ENCODE measurements at regions not wholly inside any gene's neighbourhood (a gene's known extent, or its start where the extent isn't known, plus 50 kb on each side); places are given as distances from the start of the nearest gene placed in this dataset.
A peak's percentile ranks its signal among the peaks of the same experiment; 100 is the strongest.
"Not testable (repeated sequence)": the region's sequence is repeated elsewhere in the genome, so short reads cannot be mapped to it uniquely, and the experiment has no call there.

DNA sequence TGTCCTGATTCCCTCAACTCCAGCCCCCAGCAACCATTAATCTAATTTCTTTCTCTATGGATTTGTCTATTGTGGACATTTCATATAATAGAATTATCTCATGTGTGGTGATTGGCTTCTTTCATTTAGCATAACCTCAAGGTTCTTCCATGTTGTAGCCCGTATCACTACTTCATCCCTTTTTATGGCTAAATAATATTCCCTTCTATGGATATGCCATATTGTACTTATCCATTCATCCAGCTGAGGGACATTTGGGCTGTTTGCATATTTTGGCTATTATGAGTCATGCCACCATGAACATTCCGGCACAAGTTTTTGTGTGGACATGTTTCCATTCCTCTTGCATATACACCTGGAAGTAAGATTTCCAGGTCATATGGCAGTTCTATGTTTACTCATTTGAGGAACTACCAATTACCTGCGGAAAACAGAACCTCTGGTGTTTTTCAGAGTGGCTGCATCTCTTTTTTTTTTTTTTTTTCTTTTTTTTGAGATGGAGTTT is 108.7 kb upstream of the MAP1LC3B2 start:
- DNase-seq (no peak), ATAC-seq (no peak)
- Histone ChIP-seq H3K9me3 (no peaks in the 10 kb centered on the region), H3K4me3 (no peak overlapping the region), H3K27me3 (no peaks in the 10 kb centered on the region), H3K4me1 (peaks cover 0 to 3% of the 10 kb centered on the region in 2 donors), H3K27ac (no peak overlapping the region), H3K36me3 (no peaks in the 10 kb centered on the region)
- TF ChIP-seq, protein P1, sequence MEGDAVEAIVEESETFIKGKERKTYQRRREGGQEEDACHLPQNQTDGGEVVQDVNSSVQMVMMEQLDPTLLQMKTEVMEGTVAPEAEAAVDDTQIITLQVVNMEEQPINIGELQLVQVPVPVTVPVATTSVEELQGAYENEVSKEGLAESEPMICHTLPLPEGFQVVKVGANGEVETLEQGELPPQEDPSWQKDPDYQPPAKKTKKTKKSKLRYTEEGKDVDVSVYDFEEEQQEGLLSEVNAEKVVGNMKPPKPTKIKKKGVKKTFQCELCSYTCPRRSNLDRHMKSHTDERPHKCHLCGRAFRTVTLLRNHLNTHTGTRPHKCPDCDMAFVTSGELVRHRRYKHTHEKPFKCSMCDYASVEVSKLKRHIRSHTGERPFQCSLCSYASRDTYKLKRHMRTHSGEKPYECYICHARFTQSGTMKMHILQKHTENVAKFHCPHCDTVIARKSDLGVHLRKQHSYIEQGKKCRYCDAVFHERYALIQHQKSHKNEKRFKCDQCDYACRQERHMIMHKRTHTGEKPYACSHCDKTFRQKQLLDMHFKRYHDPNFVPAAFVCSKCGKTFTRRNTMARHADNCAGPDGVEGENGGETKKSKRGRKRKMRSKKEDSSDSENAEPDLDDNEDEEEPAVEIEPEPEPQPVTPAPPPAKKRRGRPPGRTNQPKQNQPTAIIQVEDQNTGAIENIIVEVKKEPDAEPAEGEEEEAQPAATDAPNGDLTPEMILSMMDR (IDR thresholded peaks at IDR 0.05) = no peak
- intact Hi-C loops (cut with DNase I) = no loop called here

DNA sequence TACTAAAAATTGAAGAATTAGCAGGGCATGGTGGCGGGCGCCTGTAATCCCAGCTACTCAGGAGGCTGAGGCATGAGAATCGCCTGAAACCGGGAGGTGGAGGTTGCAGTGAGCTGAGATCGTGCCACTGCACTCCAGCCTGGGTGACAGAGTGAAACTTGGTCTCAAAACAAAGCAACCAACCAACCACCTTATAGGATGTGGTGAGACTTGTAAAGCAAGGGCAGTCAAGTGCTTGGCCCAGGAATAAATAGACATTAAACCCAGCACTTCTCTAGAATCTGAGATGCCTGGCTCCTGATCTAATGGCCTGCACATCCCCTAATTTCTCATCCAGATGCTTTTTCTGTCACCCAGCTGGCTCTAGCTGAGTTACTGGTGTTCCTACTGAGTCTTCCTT is 106.2 kb upstream of the MAP1LC3B2 start:
- H3K27me3 ChIP-seq; H3K4me1 ChIP-seq; DNase-seq; H3K9me3 ChIP-seq; H3K4me3 ChIP-seq; H3K36me3 ChIP-seq; ATAC-seq; intact Hi-C loops (cut with DNase I); H3K27ac ChIP-seq: not testable (repeated sequence)

DNA sequence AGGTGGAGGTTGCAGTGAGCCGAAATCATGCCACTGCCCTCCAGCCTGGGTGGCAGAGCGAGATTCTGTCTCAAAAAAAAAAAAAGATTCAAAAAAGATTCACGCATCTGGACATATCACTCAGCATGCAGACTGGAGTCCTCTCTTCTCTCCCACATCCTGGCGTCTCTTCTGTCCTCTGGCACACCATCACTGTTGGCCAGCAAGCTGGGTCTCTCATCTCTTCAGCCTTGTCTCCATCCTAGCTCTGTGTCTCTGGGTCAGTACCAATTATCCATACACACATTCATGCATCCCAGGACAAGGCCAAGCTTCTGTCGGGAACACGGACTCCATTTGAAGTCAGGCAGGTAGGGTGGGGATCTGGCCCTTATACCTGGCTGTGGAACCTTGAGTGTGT is 105.5 kb upstream of the MAP1LC3B2 start:
- H3K4me3 ChIP-seq = no peak overlapping the region
- peaks cover 5 to 7% of the 10 kb centered on the region in 2 donors for H3K4me1 ChIP-seq
- intact Hi-C loops (cut with DNase I) = no loop called here
- no peak overlapping the region for H3K27ac ChIP-seq
- TF ChIP-seq, protein P1 (IDR thresholded peaks at IDR 0.05) = no peak
- no peaks in the 10 kb centered on the region for H3K27me3 ChIP-seq
- ATAC-seq = no peak
- H3K36me3 ChIP-seq = no peaks in the 10 kb centered on the region
- no peaks in the 10 kb centered on the region for H3K9me3 ChIP-seq
- no peak for DNase-seq

DNA sequence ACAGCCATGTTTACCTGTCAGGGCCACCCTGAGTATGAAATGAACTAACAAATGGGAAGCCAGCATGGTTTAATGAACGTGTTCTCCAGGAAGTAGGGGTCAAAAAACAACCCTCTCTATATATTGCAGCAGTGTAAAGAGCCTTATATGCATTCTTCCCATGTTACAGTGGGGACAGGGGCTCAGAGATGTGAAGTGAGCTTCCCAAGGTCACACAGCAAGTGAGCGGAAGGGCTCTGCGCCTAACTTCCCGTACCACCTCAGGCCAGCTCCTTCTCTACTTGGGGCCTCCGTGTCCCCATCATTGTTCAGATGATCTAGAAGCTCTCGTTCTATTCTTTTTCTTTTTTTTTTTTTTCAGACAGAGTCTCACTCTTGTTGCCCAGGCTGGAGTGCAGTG is 105.1 kb upstream of the MAP1LC3B2 start:
- no peaks in the 10 kb centered on the region for H3K36me3 ChIP-seq
- intact Hi-C loops (cut with DNase I) = no loop called here
- ATAC-seq (no peak), DNase-seq (no peak)
- no peak overlapping the region for H3K27ac ChIP-seq
- peaks cover 5 to 7% of the 10 kb centered on the region in 2 donors for H3K4me1 ChIP-seq
- H3K4me3 ChIP-seq = no peak overlapping the region
- TF ChIP-seq, protein P1 (IDR thresholded peaks at IDR 0.05) = no peak
- H3K27me3 ChIP-seq = no peaks in the 10 kb centered on the region
- no peaks in the 10 kb centered on the region for H3K9me3 ChIP-seq

DNA sequence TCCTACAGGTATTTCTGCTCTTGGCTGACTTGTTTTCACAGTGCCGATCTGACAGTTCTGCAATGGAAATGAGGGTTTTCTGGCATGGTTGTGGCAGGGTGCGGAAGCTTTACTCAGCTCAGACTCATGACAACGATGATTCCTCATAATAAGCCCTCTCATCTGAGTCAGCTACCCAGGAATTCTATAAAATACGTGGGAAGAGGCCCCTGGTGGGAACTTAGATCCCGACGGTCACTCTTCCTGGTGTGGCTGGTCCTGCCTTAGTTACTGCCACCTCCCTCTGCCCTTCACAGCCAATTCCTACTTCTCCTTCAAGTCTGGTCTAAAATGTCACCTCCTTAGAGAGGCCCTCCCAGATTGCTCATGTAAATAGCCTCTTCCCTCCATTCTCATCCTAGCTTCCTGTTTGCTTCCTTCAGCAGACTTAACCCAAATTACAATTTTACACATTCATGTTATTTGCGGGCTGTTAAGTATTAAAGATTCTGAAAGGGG is 104.2 kb upstream of the MAP1LC3B2 start:
- Histone ChIP-seq H3K27me3 (no peaks in the 10 kb centered on the region), H3K27ac (peak overlapping the region; percentile 75 to 82), H3K4me1 (peaks cover 5 to 7% of the 10 kb centered on the region in 2 donors), H3K36me3 (no peaks in the 10 kb centered on the region), H3K4me3 (no peak overlapping the region), H3K9me3 (no peaks in the 10 kb centered on the region)
- DNase-seq = no peak
- TF ChIP-seq, protein P1 (IDR thresholded peaks at IDR 0.05) = no peak
- peak; percentile 6 for ATAC-seq
- intact Hi-C loops (cut with DNase I) = no loop called here
